OCI-LY7 (cell line): ENCODE measurements at regions not wholly inside any gene's neighbourhood (a gene's known extent, or its start where the extent isn't known, plus 50 kb on each side); places are given as distances from the start of the nearest gene placed in this dataset.

Source experiments
- BruUV-seq: library from RNA; stranded (reverse); fragments of 400-500 nt; replicated peaks from 2 replicates; lab custom pipeline; 2021; lab: Mats Ljungman, UMichigan
- CTCF ChIA-PET: fragments of 300-600 bp; sonication (Branson Sonifier 250); formaldehyde crosslinking; loops from one replicate; lab custom pipeline; 2022; ENCODE audit warnings: antibody characterized with exemption; ENCODE audit not compliant: unreplicated experiment; lab: Charles Lee
- POLR2A ChIA-PET: fragments of 300-600 bp; sonication (Branson Sonifier 250); formaldehyde crosslinking; loops from one replicate; lab custom pipeline; 2022; ENCODE audit warnings: antibody characterized with exemption; lab: Charles Lee
- DNase-seq: peaks from one replicate; pipeline ENCODE4 v3.0.0-alpha.2; 2015; ENCODE audit warnings: low spot score
- H2AFZ ChIP-seq: fragments of 200-600 bp; sonication (generic), shearing (Covaris generic); 2 replicates; pipeline ENCODE4 v1.6.1; 2014; ENCODE audit warnings: mild to moderate bottlenecking, antibody characterized with exemption, low read length, moderate library complexity
- H3K27ac ChIP-seq: fragments of 200-600 bp; sonication (generic); 2 replicates; pipeline ENCODE4 v1.5.1; 2014; ENCODE audit warnings: mixed run types, low read depth, mild to moderate bottlenecking, moderate library complexity, low read length, inconsistent platforms; ENCODE audit not compliant: poor library complexity, severe bottlenecking
- H3K36me3 ChIP-seq: fragments of 200-600 bp; sonication (generic); 2 replicates; pipeline ENCODE4 v1.6.1; 2014; ENCODE audit warnings: mild to moderate bottlenecking, antibody characterized with exemption, low read length, moderate library complexity, mixed read lengths; ENCODE audit not compliant: insufficient read depth
- H3K4me1 ChIP-seq: fragments of 200-600 bp; sonication (generic); 2 replicates; pipeline ENCODE4 v1.5.1; 2014; ENCODE audit warnings: mild to moderate bottlenecking, low read length; ENCODE audit not compliant: insufficient read depth, poor library complexity, severe bottlenecking
- H3K4me2 ChIP-seq: fragments of 200-600 bp; sonication (generic); 2 replicates; pipeline ENCODE4 v1.6.1; 2014; ENCODE audit warnings: mild to moderate bottlenecking, low read length
- H3K4me3 ChIP-seq: fragments of 200-600 bp; sonication (generic); 2 replicates; pipeline ENCODE4 v1.5.1; 2014; ENCODE audit warnings: mild to moderate bottlenecking, low read depth, low read length; ENCODE audit not compliant: poor library complexity, severe bottlenecking
- H3K79me2 ChIP-seq: fragments of 200-600 bp; sonication (generic); 2 replicates; pipeline ENCODE4 v1.6.1; 2016; ENCODE audit warnings: low read depth, mild to moderate bottlenecking, low read length, moderate library complexity, mixed read lengths; ENCODE audit not compliant: insufficient read depth
- H3K9me2 ChIP-seq: fragments of 200-600 bp; sonication (generic); 2 replicates; pipeline ENCODE4 v1.6.1; 2016; ENCODE audit warnings: mild to moderate bottlenecking, low read length, mixed read lengths; ENCODE audit not compliant: insufficient read depth
- H3K9me3 ChIP-seq: fragments of 200-600 bp; sonication (generic); 2 replicates; pipeline ENCODE4 v1.6.1; 2014; ENCODE audit warnings: mild to moderate bottlenecking, mixed run types, low read length, mixed read lengths
- H4K20me1 ChIP-seq: fragments of 200-600 bp; sonication (generic); 2 replicates; pipeline ENCODE4 v1.6.1; 2014; ENCODE audit warnings: mild to moderate bottlenecking, antibody characterized with exemption, low read length, moderate library complexity, mixed read lengths; ENCODE audit not compliant: insufficient read depth
- EZH2phosphoT487 ChIP-seq: fragments of 200-600 bp; sonication (generic); IDR thresholded peaks from 2 replicates; pipeline ENCODE4 v1.6.1; 2018; ENCODE audit warnings: low read depth, borderline replicate concordance, mild to moderate bottlenecking, mixed run types, antibody characterized with exemption, low read length, moderate library complexity, mixed read lengths
- intact Hi-C: fragments of 100-400 bp; cut with micrococcal nuclease; formaldehyde crosslinking; loops from one replicate; pipeline ENCODE4 v1.10.0; 2022; ENCODE audit not compliant: unreplicated experiment
- TF ChIP-seq, protein P1 (sequence below): fragments of 200-600 bp; sonication (generic); conservative IDR thresholded peaks from 2 replicates; pipeline ENCODE4 v1.5.1; 2014; ENCODE audit warnings: mild to moderate bottlenecking, antibody characterized with exemption, low read length, moderate library complexity, mixed read lengths

DNA sequence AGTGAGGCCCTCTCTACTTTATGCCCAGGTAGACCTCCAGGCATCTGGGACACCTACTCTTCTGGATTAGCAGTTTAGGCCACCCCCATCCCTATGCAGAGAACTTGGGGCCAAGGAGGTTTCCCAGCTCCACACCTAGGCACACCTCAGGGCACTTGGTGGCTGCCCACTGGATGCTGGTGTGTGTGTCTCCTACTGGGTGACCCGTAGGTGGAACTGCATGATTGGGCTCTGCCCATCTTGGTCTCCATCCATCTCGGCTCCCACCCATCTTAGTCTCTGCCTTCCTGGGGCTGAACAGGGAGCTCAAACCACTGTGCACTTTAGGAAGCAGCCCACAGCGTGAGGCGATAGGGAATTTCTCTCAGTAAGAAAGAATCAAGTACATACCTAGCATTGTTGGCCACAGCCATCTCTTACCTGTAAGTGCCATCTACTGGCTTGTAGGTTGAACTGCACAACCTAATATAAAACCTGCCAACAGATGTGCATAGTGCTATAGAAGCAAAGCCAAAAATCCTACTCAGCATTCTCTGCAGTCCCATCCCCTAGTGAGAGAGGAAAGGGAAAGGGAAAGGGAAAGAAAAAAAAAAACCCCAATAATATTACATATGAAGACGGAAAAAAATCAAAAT, 61.6 kb upstream of the PTPN5 start:
- H3K9me2 ChIP-seq: no peaks in the 10 kb centered on the region
- H3K4me1 ChIP-seq: no peaks in the 10 kb centered on the region
- H3K4me3 ChIP-seq: no peak overlapping the region
- H3K4me2 ChIP-seq: no peak overlapping the region
- intact Hi-C loops: no loop called here
- BruUV-seq: no TSS peak
- H4K20me1 ChIP-seq: no peaks in the 10 kb centered on the region
- H3K27ac ChIP-seq: no peak overlapping the region
- ChIA-PET POLR2A (interaction anchor here (0.7 kb wide), 1 partner anchor 8 kb away, joined by 3 read pairs; no protein-coding TSS in a partner anchor), CTCF (no interaction called here)
- no peaks in the 10 kb centered on the region for H3K36me3 ChIP-seq
- no peaks in the 10 kb centered on the region for H3K9me3 ChIP-seq
- DNase-seq: peak; percentile 41
- H3K79me2 ChIP-seq: no peaks in the 10 kb centered on the region
- TF ChIP-seq, protein P1, sequence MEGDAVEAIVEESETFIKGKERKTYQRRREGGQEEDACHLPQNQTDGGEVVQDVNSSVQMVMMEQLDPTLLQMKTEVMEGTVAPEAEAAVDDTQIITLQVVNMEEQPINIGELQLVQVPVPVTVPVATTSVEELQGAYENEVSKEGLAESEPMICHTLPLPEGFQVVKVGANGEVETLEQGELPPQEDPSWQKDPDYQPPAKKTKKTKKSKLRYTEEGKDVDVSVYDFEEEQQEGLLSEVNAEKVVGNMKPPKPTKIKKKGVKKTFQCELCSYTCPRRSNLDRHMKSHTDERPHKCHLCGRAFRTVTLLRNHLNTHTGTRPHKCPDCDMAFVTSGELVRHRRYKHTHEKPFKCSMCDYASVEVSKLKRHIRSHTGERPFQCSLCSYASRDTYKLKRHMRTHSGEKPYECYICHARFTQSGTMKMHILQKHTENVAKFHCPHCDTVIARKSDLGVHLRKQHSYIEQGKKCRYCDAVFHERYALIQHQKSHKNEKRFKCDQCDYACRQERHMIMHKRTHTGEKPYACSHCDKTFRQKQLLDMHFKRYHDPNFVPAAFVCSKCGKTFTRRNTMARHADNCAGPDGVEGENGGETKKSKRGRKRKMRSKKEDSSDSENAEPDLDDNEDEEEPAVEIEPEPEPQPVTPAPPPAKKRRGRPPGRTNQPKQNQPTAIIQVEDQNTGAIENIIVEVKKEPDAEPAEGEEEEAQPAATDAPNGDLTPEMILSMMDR: peak; percentile 78
- TF ChIP-seq EZH2phosphoT487: no peak
- H2AFZ ChIP-seq: no peak overlapping the region

DNA sequence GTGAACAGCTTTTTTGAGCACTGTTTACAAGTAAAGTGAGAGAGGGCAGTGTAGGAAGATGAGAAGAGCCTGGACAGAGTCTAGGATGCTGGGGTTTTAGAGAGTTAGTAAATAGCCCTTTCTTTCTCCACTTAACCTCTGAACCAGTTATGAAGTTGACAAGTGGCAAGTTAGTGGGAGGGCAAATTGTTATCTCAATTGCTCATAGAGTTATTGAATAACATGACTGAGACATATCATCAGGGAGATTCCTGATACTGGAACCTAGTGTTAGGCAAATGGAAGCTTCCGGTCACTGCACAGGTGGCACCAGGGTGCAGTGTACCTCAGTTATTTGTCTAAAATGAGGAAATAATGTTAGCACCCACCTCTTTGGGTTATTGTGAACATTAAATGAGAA, 57.8 kb upstream of the PTPN5 start:
- Histone ChIP-seq H3K9me2 (no peaks in the 10 kb centered on the region), H2AFZ (no peak overlapping the region), H4K20me1 (no peaks in the 10 kb centered on the region), H3K4me1 (no peaks in the 10 kb centered on the region), H3K4me3 (no peak overlapping the region), H3K4me2 (no peak overlapping the region), H3K9me3 (no peaks in the 10 kb centered on the region), H3K36me3 (no peaks in the 10 kb centered on the region), H3K79me2 (no peaks in the 10 kb centered on the region), H3K27ac (no peak overlapping the region)
- BruUV-seq: no TSS peak
- ChIA-PET POLR2A (interaction anchor here (0.7 to 1.1 kb wide), 2 partner anchors 9 to 25 kb away, joined by 3 to 4 read pairs; no protein-coding TSS in a partner anchor), CTCF (interaction anchor here (0.6 to 0.9 kb wide), 2 partner anchors 19 to 70 kb away, joined by 3 read pairs; no protein-coding TSS in a partner anchor)
- DNase-seq: no peak
- intact Hi-C loops: no loop called here
- TF ChIP-seq, protein P1: no peak
- no peak for TF ChIP-seq EZH2phosphoT487

DNA sequence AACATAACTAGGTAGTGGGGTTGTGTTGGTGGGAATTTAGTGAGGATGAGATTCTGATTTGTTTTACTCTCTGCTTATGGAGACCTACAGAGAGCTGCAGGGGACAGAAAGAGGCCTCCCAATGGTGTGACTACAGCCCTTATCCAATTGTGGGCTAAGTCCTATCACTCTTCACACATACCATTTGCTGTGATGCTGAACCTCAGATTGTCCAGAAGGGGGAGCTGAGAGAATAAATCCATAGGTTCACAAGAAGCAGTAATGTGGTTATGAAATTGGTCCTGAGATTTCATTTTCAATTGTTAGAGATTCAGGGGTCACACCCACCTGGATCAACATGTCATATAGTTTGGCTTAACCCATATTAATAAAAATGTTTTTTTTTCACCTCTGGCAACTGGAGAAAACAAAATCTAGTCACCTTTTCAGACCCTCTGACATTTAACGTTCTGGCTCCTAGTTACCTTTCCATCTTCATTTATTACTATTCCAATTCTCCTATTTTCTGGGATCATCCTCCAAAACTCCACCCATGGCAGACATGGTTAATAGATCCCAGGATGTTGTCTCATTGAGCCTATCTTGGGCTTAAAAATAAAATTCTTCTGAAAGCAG, 53.3 kb upstream of the PTPN5 start:
- no TSS peak for BruUV-seq
- intact Hi-C loops: no loop called here
- POLR2A ChIA-PET: interaction anchor here (0.5 kb wide), 1 partner anchor 9 kb away, joined by 3 read pairs; no protein-coding TSS in a partner anchor
- Histone ChIP-seq H3K27ac (no peak overlapping the region), H4K20me1 (no peaks in the 10 kb centered on the region), H3K36me3 (no peaks in the 10 kb centered on the region), H2AFZ (no peak overlapping the region), H3K79me2 (no peaks in the 10 kb centered on the region), H3K4me1 (no peaks in the 10 kb centered on the region), H3K4me3 (no peak overlapping the region), H3K9me3 (no peaks in the 10 kb centered on the region), H3K4me2 (no peak overlapping the region), H3K9me2 (no peaks in the 10 kb centered on the region)
- DNase-seq: peak; percentile 52
- CTCF ChIA-PET: no interaction called here
- TF ChIP-seq, protein P1: peak; percentile 86
- no peak for TF ChIP-seq EZH2phosphoT487
